ENCODE measurements at regions not wholly inside any gene's neighbourhood (a gene's known extent, or its start where the extent isn't known, plus 50 kb on each side); places are given as distances from the start of the nearest gene placed in this dataset.

- DNase-seq (ENCODE audit: low read depth), result no peak
- no peak for TF ChIP-seq CTCF (IDR thresholded peaks at IDR 0.05; ENCODE audit: insufficient read depth, low read depth, low read length, missing control alignments)
- H3K4me3 ChIP-seq (ENCODE audit: low read depth, low read length), result no peak overlapping the region
These were observed 426.2 kb upstream of the DACH1 start for GRCh38 chr13:72293206-72293605.

GRCh38 chr13:72290962-72291681 is 424.1 kb upstream of the DACH1 start:
- no peak for TF ChIP-seq CTCF (IDR thresholded peaks at IDR 0.05; ENCODE audit: insufficient read depth, low read depth, low read length, missing control alignments)
- H3K4me3 ChIP-seq (ENCODE audit: low read depth, low read length), result no peak overlapping the region
- no peak for DNase-seq (ENCODE audit: low read depth)

- TF ChIP-seq CTCF (IDR thresholded peaks at IDR 0.05; ENCODE audit: insufficient read depth, low read depth, low read length, missing control alignments), result no peak
- no peak overlapping the region for H3K4me3 ChIP-seq (ENCODE audit: low read depth, low read length)
- DNase-seq (ENCODE audit: low read depth), result no peak
These were observed 419.4 kb upstream of the DACH1 start for GRCh38 chr13:72286421-72286820.

- TF ChIP-seq CTCF (IDR thresholded peaks at IDR 0.05; ENCODE audit: insufficient read depth, low read depth, low read length, missing control alignments), result no peak
- H3K4me3 ChIP-seq (ENCODE audit: low read depth, low read length), result no peak overlapping the region
- DNase-seq (ENCODE audit: low read depth), result no peak
These were observed 417.8 kb upstream of the DACH1 start for GRCh38 chr13:72284791-72285190.

GRCh38 chr13:72261732-72262131 is 394.7 kb upstream of the DACH1 start:
- DNase-seq (ENCODE audit: low read depth), result no peak
- no peak overlapping the region for H3K4me3 ChIP-seq (ENCODE audit: low read depth, low read length)
- no peak for TF ChIP-seq CTCF (IDR thresholded peaks at IDR 0.05; ENCODE audit: insufficient read depth, low read depth, low read length, missing control alignments)

GRCh38 chr13:72259528-72259927 is 392.5 kb upstream of the DACH1 start:
- no peak for DNase-seq (ENCODE audit: low read depth)
- no peak for TF ChIP-seq CTCF (IDR thresholded peaks at IDR 0.05; ENCODE audit: insufficient read depth, low read depth, low read length, missing control alignments)
- H3K4me3 ChIP-seq (ENCODE audit: low read depth, low read length), result no peak overlapping the region

Data from GM12865 (cell line).